ENCODE measurements at regions not wholly inside any gene's neighbourhood (a gene's known extent, or its start where the extent isn't known, plus 50 kb on each side); places are given as distances from the start of the nearest gene placed in this dataset.

- DNase-seq = no peak
These were observed 292.3 kb upstream of the SIX2 start for GRCh38 chr2:45301307-45302277.

- peak in 6 of 51 donors; percentile 2 to 21 (median 5) for DNase-seq
These were observed 290.9 kb upstream of the SIX2 start for GRCh38 chr2:45300026-45300750.

GRCh38 chr2:45299361-45299760 is 290.1 kb upstream of the SIX2 start:
- DNase-seq = no peak

- DNase-seq = no peak
These were observed 283.9 kb upstream of the SIX2 start for GRCh38 chr2:45293182-45293581.

- DNase-seq = no peak
These were observed 282.0 kb upstream of the SIX2 start for GRCh38 chr2:45291296-45291701.

GRCh38 chr2:45289997-45290709 is 280.9 kb upstream of the SIX2 start:
- DNase-seq = no peak

GRCh38 chr2:45288532-45289417 is 279.5 kb upstream of the SIX2 start:
- DNase-seq = no peak

GRCh38 chr2:45287045-45287444 is 277.8 kb upstream of the SIX2 start:
- no peak for DNase-seq

GRCh38 chr2:45285771-45286390 is 276.6 kb upstream of the SIX2 start:
- no peak for DNase-seq

- DNase-seq = no peak
These were observed 276.1 kb upstream of the SIX2 start for GRCh38 chr2:45285311-45285710.

GRCh38 chr2:45284621-45284995 is 275.4 kb upstream of the SIX2 start:
- DNase-seq = no peak

- DNase-seq = no peak
These were observed 274.7 kb upstream of the SIX2 start for GRCh38 chr2:45283764-45284620.

GRCh38 chr2:45282646-45283045 is 273.4 kb upstream of the SIX2 start:
- DNase-seq = no peak

GRCh38 chr2:45281311-45281710 is 272.1 kb upstream of the SIX2 start:
- no peak for DNase-seq

- no peak for DNase-seq
These were observed 271.5 kb upstream of the SIX2 start for GRCh38 chr2:45280794-45281193.

GRCh38 chr2:45279356-45279755 is 270.1 kb upstream of the SIX2 start:
- no peak for DNase-seq

GRCh38 chr2:45278365-45279078 is 269.3 kb upstream of the SIX2 start:
- DNase-seq = no peak

GRCh38 chr2:45276914-45277313 is 267.7 kb upstream of the SIX2 start:
- DNase-seq = no peak

- DNase-seq = no peak
These were observed 266.6 kb upstream of the SIX2 start for GRCh38 chr2:45275806-45276205.

Measured in hypothalamus (tissue), 51 donors.